SH-SY5Y (cell line): ENCODE measurements at regions not wholly inside any gene's neighbourhood (a gene's known extent, or its start where the extent isn't known, plus 50 kb on each side); places are given as distances from the start of the nearest gene placed in this dataset.

ENCODE experiments used
- GATA2 ChIP-seq: IDR thresholded peaks from 2 replicates; pipeline ENCODE4 v1.6.1; 2011; ENCODE audit warnings: mild to moderate bottlenecking, low read depth, low read length
- GATA3 ChIP-seq: IDR thresholded peaks from 2 replicates; pipeline ENCODE4 v1.6.1; 2011; ENCODE audit warnings: low read depth, mild to moderate bottlenecking, low read length, moderate library complexity

DNA sequence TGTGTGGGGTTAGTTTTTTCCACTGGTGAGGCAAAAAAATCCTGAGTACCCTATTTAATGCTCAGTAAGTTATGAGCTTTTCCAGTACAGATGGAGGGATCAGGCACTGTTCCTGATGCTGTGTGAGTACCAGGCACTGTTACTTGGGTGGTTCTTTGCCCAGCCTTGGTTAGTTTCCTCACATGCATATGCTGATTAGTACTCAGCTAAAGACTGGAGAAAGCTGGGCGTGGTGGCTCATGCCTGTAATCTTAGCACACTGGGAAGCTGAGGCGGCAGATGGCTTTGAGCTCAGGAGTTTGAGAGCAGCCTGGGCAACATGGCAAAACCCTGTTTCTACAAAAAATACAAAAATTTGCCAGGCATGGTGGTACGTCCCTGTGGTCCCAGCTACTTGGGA is 210.3 kb upstream of the SGO1 start:
- TF ChIP-seq GATA3 (no peak), GATA2 (no peak)

DNA sequence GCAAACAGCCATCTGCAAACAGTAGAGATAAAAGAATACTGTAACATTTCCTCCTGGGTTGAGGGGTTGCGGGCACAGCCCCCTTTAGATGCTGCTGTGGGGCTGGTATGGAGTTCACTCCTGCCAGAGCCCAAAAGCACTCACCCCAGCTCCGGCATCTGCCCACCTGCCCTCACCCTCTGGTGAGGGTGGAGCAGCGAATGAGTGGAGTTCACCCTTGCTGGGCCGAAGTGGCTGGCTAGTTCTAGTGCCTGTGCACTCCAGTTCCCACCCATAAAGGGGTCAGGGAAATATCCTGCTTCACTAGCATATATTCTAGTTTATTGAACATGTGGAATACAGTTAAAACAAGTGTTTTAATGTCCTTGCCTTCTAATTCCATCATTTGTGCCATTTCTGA is 209.7 kb upstream of the SGO1 start:
- no peak for TF ChIP-seq GATA2
- TF ChIP-seq GATA3 = no peak

DNA sequence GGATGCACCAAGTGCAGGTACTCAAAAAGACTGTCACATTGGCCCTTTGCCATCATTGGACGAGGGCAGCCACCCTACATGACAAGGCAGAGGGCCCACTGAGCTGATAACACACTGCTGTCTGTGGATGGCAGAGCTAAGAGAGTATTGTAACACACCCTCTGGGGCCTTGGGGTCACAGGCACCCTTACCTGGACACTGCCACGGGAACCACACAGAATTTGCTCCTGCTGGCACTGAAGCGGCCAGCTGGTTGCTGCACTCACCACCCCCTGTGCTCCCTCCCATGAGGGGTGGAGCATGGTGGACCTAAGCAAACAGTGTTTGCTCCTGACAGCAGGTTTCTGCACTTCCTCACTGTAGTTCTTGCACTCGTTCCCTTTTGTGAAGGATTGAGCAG is 208.2 kb upstream of the SGO1 start:
- TF ChIP-seq GATA3 (no peak), GATA2 (no peak)

DNA sequence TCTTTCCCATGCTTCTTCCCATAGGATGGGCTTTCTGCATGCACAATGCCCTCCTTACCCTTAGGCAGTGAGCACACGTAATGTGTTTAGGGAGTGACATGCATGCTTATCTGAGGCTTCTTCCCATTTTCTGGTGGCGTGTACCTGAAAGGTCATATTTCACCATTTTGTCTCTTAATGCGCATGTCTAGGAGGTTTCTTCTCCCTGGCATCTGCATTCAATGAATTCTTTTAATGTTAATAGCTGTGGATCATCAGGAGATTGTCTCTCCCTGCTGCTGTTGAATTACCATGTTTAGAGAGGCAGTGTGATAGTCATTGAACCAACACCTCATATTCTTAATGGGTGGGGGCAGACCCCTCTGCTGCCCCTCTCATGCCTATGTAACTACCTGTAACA is 205.6 kb upstream of the SGO1 start:
- TF ChIP-seq GATA2 (no peak), GATA3 (no peak)

DNA sequence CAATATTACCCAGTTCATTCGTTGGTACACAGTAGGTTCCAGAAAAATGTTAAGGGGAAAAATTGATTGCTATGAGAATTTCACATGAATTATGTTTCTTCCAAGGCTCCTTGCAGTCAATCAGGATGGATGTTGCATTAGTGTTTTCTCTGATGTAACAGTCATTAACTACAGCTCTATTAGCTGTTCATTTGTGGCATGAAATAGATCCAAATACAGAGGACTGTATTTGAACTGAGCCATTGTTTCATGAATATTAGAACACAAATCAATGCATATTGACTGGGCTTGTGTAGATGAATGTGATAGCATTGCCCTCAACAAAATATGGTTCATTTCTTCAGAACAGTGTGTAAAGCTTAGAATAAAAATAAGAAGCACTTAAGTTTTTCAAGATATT is 203.0 kb upstream of the SGO1 start:
- TF ChIP-seq GATA3 (no peak), GATA2 (no peak)

DNA sequence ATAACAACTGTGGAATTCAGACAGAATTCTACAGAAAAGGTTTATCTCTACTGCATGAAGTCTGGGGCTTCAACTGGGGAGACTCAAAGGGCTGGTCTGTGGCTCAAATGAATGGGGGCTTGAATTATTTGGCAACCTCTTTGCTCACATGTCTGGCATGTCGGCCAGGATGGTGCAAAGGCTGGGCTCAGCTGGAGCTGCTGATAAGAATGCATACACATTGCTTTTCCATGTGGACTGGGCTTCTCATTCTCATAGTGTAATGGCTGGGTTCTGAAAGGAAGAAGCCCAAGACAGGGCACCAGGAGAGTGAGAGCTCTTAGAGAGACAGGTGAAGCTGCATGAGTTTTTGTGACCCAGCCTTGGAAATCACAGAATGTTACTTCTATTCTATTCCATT is 194.3 kb upstream of the SGO1 start:
- no peak for TF ChIP-seq GATA3
- TF ChIP-seq GATA2 = no peak

DNA sequence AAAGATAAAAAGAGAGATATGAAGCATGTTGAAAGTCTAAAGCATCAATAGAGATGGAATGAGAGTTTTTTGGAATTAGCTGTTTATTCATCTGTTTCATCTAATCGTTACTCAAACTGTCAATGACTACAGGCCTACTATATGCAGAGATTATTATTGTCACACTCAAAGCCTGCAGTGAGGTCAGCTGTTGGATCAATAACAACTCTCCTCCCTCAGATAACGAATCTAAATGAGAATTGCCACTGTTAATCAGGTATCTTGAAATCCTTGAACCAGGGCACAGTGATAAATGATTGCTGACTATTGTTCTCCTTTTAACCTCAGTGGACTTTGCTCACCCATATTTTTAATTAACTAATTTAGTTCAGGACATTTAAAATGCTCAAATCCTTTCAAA is 192.3 kb upstream of the SGO1 start:
- no peak for TF ChIP-seq GATA2
- TF ChIP-seq GATA3 = no peak

DNA sequence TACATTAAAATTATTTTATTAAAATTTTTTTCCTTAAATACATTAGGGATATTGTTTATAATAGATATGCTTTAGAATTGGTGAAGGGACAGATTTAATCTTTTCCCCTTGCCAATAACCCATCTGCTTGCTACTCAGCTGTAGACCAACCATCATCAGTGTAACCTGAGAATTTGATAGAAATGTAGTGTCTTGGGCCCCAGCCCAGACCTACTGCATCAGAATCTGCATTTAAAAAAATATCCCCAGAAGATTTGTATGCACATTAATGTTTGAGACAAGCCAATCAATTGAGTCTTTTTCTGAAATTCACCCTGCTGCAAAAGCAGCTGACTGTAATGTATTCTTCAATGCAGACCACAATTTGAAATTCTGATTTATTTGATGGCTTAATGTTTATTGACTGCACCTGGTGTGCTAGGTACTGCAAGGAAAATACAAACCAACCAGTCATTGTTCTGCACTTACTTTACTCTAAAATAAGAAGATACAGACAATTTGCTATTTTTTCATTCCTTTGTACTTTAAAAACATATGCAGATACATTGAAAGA is 190.7 kb upstream of the SGO1 start:
- TF ChIP-seq GATA3 (no peak), GATA2 (no peak)

DNA sequence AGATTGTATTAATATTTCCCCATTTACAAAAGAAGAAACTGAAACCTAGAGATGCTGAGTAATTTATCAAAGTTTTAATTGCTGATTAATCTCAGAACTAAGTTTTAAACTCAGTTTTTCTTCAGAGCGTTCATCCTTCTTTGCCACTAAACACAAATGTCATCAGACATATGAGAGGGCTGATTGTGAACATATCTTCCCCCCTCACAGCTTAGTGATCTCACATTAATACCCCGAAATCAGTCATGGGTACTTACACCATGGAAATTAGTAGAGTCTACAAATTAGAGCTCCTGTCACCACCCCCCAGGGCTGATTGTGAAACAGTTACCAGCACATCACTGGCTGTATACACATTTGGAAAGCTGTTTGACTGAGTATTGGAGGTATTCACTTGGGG is 189.3 kb upstream of the SGO1 start:
- TF ChIP-seq GATA2 (no peak), GATA3 (no peak)

DNA sequence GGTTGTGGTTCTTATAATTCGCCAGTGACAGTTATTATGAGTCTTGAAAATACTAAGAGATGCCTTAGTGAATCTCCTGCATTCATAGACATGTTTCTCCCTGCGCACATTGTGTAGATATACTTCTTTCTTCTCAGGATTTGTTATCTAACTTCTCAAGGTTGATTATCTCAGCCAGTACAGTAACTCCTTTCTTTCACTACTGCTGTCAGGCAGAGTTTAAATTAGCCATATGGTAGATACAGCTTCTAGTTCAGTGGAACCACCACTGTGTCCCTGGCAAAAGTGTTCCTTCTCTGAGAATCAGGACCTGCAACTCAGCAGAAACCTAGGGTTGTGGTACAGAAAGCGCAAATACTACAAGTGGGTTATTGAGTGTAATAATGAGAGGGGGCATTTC is 175.0 kb upstream of the SGO1 start:
- TF ChIP-seq GATA2 = no peak
- TF ChIP-seq GATA3 = no peak

DNA sequence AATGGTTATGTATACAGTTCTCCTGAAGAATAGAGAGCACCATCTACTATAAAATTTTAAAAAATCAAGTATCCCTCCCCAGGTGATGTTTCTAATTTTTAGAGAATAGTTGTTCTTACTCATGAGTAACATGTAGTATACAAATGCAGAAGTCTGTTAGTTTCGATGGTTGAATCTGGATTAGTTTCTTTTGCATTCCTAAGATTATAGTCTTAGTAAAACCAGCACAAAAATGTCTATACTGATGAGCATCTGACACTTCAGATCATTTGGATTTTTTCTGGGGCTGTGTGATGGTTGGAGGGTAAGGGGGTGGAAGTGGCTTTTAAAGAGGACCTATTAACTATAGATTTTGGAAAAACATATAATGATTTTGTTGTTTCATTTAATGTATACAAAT is 167.3 kb upstream of the SGO1 start:
- no peak for TF ChIP-seq GATA2
- no peak for TF ChIP-seq GATA3

DNA sequence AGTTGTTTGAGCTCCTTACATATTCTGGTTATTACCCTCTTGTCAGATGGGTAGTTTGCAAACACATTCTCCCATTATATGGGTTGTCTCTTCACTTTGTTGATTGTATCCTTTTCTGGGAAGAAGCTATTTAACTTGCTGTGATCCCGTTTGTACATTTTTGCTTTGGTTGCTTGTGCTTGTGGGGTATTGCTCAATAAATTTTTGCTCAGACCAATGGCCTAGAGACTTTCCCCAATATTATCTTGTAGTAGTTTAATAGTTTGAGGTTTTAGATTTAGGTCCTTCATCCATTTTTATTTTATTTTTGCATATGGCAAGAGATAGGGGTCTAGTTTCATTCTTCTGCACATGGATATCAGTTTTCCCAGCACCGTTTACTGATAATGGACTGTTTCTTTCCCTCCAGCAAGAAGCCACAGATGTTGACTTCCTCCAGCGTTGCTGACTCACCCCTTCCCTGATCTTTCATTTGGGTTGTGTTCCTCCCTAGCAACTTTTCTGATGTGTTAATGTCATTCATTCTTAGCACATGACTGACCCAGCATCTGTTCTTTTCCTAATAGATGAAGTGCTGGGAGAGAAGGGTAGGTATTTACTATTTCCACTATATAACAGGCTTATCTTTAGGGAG is 166.7 kb upstream of the SGO1 start:
- TF ChIP-seq GATA3 (no peak), GATA2 (no peak)

DNA sequence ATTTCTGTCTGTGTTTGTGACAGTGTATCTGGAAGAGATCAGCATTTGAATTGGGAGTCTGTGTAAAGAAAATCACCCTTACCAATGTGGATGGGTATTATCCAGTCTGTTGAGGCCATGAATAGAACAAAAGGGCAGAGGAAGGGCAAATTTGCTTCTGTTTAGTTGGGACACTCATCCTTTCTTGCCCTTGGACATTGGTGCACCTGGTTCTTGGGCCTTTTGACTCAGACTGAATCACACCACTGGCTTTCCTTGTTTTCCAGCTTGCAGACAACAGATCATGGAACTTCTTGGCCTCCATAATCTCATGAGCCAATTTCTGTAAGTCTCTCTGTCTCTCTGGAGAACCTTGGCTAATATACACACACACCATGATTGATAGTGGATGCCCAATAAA is 164.4 kb upstream of the SGO1 start:
- TF ChIP-seq GATA3 (no peak), GATA2 (no peak)

DNA sequence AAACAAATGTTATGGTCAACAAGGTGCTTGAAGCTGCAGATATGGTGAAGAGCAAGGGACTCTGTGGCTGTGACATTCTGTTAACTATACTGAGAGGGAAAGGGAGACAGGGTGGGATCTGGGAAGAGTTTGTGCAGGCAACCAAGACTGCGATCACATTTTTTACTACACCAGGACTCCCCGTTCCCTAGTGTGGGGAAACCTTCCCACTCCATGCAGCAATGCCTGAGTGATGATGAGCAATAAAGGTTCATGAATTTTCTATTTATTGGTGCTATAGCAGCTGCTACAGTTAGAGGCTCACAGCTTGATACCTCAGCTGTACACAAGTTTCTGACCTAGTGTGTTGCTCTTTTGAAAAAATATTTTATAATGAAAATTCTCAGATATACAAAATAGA is 160.9 kb upstream of the SGO1 start:
- no peak for TF ChIP-seq GATA2
- no peak for TF ChIP-seq GATA3

DNA sequence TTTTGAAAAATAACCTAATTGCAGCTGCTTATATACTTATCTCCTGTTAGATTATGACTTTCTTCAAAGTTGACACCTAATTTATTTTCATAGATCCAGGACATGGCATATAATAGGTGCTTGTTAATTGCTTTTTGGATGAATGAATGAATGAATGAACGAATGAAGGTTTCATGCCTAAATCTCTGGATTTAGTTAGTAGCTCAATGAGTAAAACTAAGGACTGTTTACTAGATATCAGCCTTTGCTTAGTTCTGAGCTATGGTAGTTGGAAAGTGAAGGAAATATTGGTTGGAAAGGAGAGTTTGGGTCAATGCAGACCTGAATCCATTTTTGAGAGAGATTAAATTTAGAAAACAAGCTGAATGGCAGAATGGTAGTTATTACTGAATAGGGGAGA is 160.4 kb upstream of the SGO1 start:
- TF ChIP-seq GATA2 = no peak
- TF ChIP-seq GATA3 = no peak
